AG09309 (cell line): ENCODE measurements at regions not wholly inside any gene's neighbourhood (a gene's known extent, or its start where the extent isn't known, plus 50 kb on each side); places are given as distances from the start of the nearest gene placed in this dataset.

ENCODE experiments used
- DNase-seq: peaks from one replicate; pipeline ENCODE4 v3.0.0-alpha.2; 2010; ENCODE audit warnings: low read depth
- H3K4me3 ChIP-seq: 2 replicates; pipeline ENCODE4 v1.5.1; 2011; ENCODE audit warnings: mild to moderate bottlenecking, low read depth, low read length, moderate library complexity; ENCODE audit not compliant: control insufficient read depth
- TF ChIP-seq, protein P1 (sequence below): IDR thresholded peaks from 2 replicates; pipeline ENCODE4 v1.5.1; 2011; ENCODE audit warnings: mild to moderate bottlenecking, low read depth, low read length, inconsistent platforms; ENCODE audit not compliant: insufficient read depth, control insufficient read depth; ENCODE audit errors: missing control alignments

DNA sequence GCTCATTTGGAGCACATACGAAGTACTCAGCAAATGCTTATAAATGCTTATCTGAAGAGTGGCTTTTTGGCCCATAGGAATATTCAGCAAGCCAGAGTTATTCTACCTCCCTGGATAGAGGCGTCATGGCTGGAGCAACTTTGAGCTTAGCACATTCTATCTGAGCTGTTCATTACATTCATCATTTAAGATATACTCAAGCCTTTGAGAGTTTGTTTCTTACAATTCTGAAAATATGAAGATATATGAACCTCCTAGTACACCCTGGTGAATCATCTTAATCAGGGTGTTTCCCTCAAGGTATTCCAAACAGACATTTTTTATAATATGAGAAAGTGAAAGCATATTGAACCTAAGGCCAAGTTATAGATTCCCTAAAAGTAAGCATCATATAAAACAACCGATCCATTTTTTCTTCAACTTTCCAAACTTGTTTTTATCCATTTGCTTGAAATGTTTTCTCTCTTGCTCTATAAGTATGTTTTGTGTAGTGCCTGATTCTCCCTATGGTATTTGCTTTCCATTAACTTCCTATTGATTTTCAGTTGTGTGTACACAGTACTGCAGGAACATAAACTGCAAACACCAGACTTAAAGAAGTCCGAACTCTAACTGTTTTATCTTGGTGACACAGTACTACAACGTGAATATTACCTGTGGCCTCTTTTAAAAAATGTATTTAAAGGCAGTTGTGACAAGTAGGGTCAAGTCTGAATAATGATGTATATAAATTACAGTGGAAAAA is 139.7 kb upstream of the PTPRK start:
- TF ChIP-seq, protein P1, sequence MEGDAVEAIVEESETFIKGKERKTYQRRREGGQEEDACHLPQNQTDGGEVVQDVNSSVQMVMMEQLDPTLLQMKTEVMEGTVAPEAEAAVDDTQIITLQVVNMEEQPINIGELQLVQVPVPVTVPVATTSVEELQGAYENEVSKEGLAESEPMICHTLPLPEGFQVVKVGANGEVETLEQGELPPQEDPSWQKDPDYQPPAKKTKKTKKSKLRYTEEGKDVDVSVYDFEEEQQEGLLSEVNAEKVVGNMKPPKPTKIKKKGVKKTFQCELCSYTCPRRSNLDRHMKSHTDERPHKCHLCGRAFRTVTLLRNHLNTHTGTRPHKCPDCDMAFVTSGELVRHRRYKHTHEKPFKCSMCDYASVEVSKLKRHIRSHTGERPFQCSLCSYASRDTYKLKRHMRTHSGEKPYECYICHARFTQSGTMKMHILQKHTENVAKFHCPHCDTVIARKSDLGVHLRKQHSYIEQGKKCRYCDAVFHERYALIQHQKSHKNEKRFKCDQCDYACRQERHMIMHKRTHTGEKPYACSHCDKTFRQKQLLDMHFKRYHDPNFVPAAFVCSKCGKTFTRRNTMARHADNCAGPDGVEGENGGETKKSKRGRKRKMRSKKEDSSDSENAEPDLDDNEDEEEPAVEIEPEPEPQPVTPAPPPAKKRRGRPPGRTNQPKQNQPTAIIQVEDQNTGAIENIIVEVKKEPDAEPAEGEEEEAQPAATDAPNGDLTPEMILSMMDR, result no peak
- no peak for DNase-seq
- no peak overlapping the region for H3K4me3 ChIP-seq

DNA sequence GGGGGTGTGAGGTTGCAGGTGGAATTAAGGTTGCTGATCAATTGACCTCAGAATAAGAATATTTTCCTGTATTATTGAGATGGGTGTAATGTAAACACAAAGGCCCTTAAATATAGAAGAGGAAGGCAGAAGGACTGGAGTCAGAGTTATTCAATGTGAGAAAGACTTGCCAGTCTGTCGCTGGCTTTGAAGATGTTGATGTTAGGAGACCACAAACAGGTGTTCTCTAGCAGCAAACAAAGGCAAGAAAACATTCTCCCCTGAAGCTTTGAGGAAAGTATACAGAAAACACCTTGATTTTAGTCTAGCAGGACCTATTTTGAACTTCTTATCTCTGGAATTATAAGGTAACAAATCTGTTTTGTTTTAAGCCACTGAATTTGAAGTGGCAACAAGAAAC is 138.9 kb upstream of the PTPRK start:
- no peak for DNase-seq
- TF ChIP-seq, protein P1, result no peak
- H3K4me3 ChIP-seq, result no peak overlapping the region

DNA sequence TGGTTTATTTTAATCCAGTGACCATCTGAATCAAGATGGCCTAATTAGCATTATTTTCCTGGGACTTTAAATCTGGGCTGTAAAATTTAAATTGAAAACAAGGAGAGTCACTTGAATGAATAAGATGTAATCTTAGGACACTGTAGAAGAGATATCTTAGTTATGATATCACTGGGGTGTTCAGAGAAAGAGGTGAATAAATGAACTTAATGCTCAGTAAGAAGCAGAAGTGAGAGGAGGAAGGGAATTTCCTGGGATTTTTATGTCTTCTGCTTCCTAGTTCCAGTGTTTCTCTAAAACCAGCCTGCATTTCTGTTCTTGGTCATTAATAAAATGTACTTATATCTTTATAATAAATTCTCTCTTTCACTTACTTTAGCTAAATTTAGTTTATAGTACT is 136.8 kb upstream of the PTPRK start:
- DNase-seq, result no peak
- no peak overlapping the region for H3K4me3 ChIP-seq
- TF ChIP-seq, protein P1, result no peak

DNA sequence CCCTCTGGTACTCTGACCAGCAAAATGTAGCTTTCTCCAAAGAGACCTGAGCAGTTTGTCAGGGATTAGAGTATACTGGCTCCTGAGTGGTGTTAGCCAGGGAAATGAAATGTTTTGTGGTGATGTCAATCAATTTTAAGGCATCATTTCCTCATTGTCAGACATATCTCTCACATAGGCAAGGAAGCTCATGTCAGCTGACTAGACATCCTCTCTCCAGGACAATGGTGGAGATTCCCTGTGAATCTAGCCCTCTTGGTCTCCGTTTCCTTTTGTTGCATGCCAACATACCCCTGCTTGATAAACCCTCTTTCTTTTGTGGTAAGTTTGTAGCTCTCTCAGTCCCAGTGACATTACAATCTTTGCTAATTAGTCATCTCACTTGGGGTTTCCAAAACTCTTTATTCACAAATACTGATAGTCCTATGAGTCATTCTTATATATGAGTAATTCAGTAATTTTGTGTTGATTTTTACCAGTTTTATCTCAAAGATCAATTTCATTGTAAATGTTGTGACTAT is 135.6 kb upstream of the PTPRK start:
- no peak overlapping the region for H3K4me3 ChIP-seq
- peak; percentile 55 for DNase-seq
- TF ChIP-seq, protein P1, result no peak

DNA sequence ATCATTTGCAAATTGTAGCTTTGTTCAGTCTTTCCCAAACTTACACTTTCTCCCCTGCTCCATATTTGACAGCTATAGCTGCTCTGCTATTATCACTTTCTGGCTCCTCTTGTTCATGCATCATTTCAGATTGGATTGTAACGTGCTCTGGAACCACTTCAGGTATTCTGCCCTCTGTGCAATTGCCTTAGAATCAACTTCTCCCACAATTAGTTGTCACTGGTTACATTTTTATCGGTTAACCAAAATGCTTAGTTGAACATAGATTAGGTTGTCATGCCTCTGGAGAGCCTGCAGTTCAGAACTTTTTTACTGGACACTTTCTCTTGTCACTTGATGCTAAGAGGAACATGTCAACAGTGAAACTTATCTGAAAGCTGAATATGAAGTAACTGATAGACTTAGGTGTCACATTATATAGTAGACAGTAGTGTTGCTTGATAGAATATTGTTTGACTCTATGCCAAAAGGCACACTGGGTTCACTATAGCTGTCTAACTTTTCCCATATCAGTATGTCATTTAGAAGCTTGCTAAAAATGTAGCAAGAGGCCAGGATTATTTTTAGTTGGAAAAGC is 127.7 kb upstream of the PTPRK start:
- TF ChIP-seq, protein P1, result no peak
- DNase-seq, result no peak
- H3K4me3 ChIP-seq, result no peak overlapping the region

DNA sequence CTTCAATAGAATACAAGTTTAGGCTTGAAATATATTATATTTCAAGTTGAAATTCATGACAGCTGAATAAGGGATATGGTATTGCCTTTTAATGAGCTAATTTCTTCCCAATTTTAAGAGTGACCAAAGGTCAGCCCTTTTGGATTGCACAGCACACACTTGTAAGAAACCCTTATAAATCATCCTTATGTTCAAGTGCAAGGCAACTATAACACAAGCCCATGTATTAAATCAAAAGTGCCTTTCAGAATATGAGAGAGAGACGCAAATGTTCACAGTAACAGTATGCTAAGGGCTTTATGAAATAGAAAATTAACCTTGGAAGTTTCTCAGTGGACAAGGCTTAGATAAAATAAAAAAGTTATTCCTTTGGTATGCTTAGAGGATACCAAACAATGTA is 121.7 kb upstream of the PTPRK start:
- no peak overlapping the region for H3K4me3 ChIP-seq
- no peak for DNase-seq
- TF ChIP-seq, protein P1, result no peak
